Fibroblast of villous mesenchyme (primary cell): ENCODE measurements at regions not wholly inside any gene's neighbourhood (a gene's known extent, or its start where the extent isn't known, plus 50 kb on each side); places are given as distances from the start of the nearest gene placed in this dataset.

ENCODE experiments used
- DNase-seq: peaks from one replicate; pipeline ENCODE4 v3.0.0-alpha.2; 2010; ENCODE audit warnings: low read depth
- H3K4me3 ChIP-seq: 2 replicates; pipeline ENCODE4 v1.5.1; 2011; ENCODE audit warnings: low read depth, mild to moderate bottlenecking, low read length
- CTCF ChIP-seq: IDR thresholded peaks from 2 replicates; pipeline ENCODE4 v1.5.1; 2012; ENCODE audit warnings: low read depth, mild to moderate bottlenecking, low read length; ENCODE audit not compliant: insufficient read depth

- no peak overlapping the region for H3K4me3 ChIP-seq
- no peak for TF ChIP-seq CTCF
- peak; percentile 54 for DNase-seq
Measured at GRCh38 chr2:65663831-65664407, 231.5 kb upstream of the SPRED2 start.

DNA sequence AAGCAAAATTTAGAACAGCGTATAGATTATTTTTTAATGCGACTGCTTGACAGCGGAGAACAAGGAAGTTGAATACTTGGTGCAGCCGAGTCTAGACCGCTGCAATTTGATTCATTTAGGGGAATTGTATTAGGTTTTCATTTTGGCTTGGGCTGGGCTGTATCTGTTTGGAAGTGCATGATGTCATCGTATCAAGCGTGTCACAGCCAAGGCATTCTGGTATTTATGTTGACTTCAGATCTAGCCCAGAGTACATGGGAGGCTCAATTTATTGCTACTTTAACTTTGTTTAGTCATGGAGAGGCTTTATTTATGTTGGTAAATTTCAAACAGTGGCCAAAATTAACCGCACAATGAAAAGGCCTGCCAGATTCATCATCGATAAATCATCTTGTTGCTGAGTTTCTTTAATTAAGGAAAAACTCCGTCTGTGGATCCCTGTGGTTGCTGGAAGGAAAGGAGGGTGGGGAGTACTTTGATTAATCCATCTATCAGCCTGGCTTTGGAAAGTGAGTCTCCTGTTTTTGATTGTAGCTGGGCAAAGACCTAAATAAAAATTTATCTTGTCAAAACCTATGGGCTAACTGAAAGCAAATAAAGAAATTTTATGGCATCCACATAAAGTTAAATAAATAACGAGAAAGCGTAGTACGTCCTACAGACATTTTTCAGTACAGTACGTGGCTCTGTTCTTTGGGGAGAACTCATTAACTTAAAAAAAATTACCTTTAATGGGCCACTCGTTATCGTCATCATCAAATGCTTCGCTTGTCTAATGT lies 230.4 kb upstream of the SPRED2 start:
- peak; percentile 93 for DNase-seq
- H3K4me3 ChIP-seq = no peak overlapping the region
- TF ChIP-seq CTCF = no peak

DNA sequence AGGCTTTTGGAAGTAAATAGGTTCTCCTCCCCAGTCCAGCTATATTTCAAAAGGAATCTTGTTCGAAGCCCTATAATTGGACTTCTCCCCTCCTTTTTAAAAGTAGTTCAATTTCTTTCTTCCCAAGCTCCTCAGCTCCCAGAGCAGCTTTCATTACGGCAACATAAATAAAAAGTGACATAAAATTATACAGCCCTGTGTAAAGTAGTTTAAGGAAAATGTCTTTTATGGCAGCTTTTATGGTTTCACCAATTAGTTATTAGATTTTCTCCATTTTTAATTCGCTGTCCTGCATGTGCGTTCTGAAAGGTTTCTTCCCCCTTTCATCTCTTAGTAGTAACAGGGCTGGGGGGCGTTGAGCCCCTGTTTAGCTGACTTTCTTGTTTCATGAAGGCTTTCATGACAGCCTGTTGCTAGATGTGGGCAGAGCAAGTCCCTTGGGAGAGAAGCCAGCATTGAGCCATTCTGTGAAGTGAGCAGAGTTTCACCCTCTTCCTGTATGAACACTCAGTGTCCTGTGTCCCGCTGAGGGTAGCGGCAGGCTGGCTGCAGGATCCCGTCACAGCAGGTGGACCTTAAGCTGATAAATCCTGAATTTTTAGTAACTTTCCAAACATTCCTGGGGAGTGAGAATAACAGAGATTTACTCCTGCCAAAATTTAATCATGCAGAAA lies 229.7 kb upstream of the SPRED2 start:
- no peak overlapping the region for H3K4me3 ChIP-seq
- DNase-seq = peak; percentile 22
- TF ChIP-seq CTCF = no peak

DNA sequence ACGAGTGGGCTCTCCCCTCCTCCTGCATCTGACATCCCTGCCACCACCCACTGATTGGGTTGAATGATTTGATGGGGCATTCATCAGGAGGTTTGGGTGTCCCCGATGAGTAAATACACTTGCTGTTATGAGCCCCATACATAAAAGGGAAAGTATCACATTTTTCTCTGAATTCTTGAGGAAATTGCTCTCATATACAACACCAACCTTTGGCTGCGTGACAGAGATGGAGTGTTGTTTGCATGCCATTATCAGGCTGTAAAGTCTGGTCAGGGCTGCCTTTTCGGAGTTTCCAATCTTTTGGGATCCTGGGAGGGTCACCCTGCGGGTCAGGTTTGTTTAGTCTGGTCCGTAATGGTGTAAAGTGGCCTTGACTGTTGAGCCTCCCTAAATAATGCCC lies 227.9 kb upstream of the SPRED2 start:
- DNase-seq = peak; percentile 70
- H3K4me3 ChIP-seq = peak overlapping the region; percentile 4
- no peak for TF ChIP-seq CTCF

DNA sequence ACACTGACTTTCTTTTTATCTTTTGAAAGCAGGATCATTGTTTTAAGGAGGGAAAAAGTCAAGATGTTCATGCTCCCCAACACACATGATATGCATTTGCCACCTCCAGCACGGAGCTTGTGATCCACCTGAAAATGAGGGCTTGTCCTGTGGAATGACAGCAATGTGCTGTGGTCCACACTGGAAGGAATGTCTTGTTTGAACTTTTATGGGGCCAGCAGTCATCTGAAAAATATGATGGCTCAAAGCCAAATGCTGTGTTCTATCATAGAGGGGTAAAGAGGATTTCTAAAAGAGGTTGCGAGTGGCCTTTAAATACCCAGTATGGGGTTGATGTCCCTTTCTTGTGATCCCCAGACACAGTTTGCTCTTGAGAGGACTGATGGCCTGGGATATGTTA lies 226.5 kb upstream of the SPRED2 start:
- no peak overlapping the region for H3K4me3 ChIP-seq
- TF ChIP-seq CTCF = no peak
- peak; percentile 14 for DNase-seq

DNA sequence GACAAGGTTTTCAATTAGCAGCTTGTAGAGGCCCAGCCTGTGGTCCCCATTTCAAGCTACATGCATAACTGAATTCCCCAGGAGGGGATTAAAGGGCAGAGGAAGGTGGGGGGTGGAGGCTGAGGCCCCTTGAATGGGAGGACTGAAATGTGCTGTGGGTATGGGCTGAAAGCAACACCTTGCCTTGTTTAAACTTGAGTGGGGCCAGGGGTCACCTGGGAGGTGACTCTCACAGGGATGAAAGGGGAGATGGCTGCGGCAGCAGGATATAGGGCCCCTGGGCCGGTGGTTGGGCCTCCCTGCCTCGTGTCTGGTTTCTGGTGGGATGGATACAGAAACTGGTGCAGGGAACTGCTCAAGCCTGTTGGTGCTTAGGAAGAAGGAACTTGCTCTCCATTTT lies 225.9 kb upstream of the SPRED2 start:
- no peak for DNase-seq
- no peak for TF ChIP-seq CTCF
- H3K4me3 ChIP-seq = no peak overlapping the region
